HG03103 (cell line): ENCODE measurements at regions not wholly inside any gene's neighbourhood (a gene's known extent, or its start where the extent isn't known, plus 50 kb on each side); places are given as distances from the start of the nearest gene placed in this dataset.
"Not testable (repeated sequence)": the region's sequence is repeated elsewhere in the genome, so short reads cannot be mapped to it uniquely, and the experiment has no call there.

Experiments used
- ATAC-seq: cut with Tn5 transposase; IDR thresholded peaks from one replicate; pipeline ENCODE4 v1.9.1; 2021; ENCODE audit warnings: low read depth; ENCODE audit not compliant: unreplicated experiment

DNA sequence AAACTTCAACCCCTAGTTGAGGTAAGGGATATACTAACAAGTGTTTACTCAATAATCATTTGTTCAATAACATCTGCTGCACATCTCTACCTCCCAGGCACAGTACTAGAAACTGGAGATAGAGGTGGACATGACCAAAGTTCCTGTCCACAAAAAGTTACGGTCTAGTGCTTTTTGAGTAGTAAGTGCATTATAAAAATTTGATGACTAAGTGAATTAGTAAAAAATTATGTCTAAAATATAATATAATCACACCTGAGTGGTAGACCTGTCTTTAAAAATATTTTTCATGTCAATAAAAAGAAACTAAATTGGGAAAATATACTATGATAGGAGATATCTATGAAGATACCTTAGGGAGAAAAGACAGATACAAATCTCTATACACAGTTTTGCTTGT lies 121.5 kb upstream of the FHIT start:
- no peak for ATAC-seq

DNA sequence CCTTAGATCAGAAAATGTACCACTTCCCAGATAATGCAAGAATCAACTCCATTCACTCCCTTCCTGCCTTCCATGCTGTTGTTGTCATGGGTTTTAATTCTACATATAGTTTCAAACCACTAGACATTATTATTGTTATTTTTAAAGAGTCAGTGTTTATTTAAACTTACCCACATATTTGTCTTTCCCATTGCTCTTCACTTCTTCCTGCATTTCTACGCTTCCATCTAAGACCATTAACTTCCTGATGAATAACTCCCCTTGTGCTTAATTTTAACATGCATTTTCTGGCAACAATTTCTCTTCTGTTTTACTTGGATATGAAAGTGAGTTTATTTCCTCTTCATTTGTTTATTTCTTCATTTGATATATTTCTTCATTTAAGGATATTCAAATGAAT lies 127.1 kb upstream of the FHIT start:
- ATAC-seq = no peak

DNA sequence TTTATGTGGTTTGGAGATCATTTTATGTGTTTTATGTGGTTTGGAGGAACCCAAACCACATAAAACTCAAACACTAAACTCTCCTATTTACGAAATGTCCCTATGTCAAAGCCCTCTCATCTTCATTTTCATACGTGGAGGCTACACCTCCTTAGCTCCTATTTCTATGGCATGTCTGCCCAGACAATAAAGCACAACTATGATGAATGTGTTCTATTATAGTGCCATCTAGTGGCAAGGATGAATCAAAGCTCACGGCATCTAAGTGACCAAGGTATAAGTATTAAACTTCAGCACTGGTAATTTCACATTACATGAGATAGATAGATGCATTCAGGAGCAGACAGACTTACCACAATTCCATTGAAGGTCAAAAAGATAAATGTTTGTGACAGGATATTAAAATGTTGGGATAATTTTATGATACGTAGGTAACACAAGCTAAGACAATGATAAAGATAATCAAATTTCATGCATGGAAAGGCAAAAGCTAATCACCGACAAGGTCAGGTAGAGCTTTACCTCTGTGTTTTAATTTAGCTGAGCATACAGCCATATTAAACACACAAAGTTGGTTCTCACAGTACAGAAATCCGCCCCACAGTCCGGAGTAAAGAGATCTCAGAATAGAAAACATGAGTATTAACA lies 130.6 kb upstream of the FHIT start:
- peak; percentile 92 for ATAC-seq

DNA sequence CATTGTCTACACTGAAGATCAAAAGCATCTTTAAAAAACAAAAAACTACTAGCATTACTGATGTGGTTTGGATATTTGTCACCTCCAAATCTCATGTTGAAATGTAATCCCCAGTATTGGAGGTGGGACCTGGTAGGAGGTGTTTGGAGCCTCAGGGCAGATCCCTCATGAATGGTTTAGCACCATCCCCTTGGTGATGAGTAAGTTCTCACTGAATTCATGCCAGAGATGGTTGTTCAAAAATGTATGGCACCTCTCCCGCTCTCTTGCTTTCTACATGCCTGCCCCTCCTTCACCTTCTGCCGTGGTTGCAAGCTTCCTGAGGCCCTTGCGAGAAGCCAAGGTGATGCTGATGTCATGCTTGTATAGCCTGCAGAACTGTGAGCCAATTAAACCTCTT lies 136.6 kb upstream of the FHIT start:
- no peak for ATAC-seq

DNA sequence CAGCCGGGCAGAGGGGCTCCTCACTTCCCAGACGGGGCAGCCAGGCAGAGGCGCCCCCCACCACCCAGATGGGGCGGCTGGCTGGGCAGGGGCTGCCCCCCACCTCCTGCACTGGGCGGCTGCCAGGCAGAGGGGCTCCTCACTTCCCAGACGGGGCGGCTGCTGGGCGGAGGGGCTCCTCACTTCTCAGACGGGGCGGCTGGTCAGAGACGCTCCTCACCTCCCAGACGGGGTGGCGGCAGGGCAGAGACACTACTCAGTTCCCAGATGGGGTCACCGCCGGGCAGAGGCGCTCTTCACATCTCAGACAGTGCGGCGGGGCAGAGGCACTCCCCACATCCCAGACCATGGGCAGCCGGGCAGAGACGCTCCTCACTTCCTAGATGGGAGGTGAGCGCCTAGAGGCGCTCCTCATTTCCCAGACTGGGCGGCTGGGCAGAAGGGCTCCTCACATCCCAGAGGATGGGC lies 142.3 kb upstream of the FHIT start:
- ATAC-seq = not testable (repeated sequence)

DNA sequence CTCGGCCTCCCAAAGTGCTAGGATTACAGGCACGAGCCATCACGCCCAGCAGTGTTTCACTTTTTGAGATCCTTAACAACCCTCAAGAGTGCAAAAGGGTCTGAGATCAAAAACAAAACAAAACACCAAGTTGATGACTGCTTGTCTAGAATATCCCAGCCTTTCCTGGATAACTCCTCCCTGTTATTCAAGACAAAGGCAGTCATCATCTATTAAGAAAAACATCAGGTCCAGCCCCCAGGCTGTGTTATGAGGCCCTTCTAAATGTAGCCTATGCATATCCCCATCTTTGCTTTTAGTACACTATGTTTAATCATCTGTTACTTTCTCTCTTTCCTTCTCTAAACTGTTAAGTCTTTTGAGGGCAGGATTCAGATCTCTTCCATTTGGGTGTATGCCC lies 150.1 kb upstream of the FHIT start:
- ATAC-seq = no peak

DNA sequence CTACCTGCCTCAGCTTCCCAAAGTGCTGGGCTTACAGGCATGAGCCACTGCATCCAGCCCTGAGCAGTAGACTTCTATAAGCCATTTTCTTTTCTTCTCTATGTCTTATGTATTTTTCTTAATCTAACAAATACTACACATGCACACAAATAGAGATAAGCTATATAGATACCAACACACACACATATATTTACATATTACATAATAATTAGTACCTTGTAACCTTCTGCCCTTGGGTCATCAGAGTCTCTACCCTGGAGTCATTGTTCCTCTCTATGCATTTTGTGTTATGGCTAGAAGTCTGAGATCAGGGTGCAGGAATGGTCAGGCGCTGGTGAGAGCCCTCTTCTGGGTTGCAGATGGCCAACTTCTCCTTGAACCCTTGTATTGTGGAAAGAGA lies 154.0 kb upstream of the PTPRG start:
- ATAC-seq = no peak

DNA sequence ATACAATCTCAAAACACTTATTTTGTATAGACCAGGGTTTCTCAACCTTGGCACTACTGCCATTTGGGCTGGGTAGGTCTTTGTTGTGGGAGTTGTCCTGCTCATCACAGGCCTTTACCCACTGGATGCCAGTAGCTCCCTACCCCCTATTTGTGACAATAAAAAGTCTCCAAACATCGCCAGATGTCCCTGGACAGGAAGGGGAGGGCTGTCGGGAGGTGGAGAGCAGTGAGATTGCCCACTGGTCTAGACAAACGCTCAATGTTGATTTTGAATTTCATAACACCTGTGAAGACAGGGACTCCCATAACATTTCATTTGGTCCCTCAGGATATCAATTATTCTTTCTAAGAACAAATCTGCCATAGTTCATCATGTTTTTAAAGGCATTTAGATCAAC lies 151.7 kb upstream of the PTPRG start:
- no peak for ATAC-seq

DNA sequence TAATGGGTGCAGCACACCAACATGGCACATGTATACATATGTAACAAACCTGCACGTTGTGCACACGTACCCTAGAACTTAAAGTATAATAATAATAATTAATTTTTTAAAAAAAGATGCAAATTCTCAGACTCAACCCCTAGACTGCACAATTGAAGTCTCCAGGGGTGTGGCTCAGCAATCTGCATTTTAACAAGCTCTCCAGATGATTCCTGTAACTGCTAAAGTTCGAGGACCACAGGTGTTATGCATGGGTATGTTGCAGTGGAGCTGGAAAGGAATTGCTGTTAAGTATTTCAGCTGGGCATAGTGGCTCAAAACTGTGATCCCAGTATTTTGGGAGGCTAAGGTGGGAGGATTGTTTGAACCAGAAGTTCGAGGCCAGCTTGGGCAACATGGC lies 151.0 kb upstream of the PTPRG start:
- ATAC-seq = not testable (repeated sequence)

DNA sequence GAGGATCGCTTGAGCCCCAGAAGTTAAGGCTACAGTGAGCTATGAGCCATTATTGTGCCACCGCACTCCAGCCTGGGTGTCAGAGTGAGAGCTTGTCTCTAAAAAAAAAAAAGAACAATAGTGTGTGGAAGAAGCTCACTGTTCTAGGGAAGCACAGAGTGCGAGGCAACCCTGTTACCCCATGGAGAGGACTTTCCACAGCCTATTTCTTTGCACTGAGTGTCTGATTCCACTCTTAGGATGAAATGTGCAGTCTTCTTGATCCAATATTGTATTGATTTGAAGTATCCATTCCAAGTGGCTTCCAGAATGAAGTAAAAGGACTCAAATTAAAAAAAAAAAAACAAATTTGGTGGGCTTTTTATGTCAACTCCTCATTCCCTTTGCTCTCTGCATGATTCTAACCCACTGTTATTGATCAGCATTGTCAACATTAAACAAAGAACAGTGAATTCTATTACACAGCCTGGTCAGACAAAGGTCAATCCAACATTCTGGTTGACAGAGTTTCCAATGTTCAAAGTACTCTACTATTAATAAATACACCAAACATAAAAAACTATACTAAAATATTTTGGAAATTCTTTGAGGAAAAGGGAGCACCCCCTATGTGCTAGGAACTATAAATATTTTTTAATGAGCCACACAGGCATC lies 150.2 kb upstream of the PTPRG start:
- no peak for ATAC-seq

DNA sequence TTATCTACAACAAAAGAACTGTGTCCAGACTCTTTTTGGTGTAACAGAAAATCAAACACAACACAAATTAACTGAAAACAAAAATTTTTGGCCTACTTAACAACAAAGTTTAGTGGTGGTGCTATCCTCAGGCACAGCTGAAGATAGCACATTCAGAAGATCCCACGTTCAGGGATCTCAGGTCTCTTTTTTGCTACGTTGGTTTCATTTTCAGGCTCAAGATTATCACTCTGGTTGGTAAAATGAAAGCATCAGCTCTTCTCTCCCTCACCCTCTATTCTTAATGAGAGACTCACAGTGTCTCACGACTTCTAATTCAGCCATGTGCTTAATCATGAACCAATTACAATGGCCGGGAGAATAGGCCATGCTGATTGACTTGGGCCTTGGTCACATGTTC lies 146.9 kb upstream of the PTPRG start:
- ATAC-seq = no peak

DNA sequence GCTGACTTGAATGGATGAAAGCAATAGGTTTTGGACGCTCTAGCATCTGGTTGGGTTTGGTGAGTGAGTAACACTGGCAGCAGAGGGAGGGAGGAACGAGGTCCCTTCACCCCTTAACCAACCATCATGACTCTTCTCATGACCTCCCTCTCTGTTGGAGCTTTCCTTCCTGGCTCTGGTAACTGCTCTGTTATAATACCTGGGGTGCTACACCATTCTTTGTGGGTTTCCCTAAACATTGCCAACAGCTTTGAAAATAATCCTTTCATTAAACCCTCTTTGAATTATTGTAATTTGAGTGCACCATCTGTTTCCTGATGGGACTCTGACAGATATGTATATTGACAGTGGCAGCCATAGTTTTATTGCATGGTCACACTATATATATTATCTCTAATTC lies 146.2 kb upstream of the PTPRG start:
- ATAC-seq = no peak

DNA sequence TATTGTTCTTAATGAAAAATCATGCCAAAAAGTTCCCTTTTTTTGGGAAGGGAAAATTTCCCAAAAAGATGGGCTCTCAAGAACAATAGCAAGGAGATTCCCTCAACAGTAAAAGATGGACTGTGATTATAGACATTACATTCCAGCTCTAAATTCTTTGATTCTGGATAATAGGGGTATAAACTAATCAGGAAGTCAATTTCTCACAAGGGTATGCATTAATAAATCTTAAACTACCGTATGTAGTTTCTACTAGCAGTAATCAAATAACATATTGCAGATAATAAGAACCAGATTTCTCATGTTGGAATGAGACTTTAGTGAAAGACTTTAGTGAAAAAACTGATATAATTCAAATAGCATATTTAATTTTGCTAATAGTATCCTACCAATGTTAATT lies 144.8 kb upstream of the PTPRG start:
- ATAC-seq = no peak

DNA sequence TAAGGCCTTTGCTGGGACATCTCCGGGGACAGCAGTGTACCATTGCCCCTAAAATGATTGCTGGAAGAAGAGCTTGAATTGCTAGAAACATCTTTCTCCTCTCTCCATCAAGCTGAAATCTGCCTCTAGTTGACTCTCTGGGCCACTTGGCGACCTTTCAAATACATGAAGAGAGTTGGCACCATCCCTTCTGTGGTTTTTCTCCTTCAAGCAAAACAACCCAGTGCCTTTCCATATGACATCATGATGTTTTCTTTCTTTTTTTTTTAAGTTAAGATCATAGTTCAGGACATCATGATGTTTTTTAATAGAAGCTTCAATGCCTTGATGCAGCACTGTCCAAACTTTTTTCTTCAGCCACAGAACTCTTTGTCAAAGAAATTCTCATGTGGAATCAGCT lies 144.0 kb upstream of the PTPRG start:
- ATAC-seq = no peak

DNA sequence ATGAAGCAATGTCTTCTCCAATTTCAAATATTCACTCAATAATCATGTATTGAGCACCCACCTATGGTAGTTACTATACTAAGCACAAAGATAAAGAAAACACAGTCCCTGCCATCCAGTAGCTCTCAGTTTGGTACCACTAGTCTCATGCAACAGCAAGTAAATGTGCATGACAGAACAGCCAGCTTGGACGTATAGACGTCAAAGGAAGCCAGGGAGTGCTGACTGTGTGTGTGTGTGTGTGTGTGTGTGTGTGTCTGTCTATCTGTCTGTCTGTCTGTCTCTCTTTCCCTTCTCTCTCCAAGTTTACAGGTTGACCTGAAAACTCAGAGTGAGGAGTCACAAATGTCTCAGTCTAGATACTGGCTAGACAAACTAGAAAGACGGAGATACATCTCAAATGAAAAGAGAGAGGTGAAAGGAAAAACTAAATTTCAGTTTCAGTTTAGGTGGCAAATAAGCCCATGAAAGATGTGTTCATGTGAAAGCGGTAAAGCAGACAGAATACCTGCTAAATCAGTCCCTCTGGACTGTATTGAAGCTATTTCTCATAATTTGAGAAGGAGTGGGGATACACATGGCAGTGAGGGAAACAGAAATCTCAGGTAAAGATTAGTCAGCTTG lies 141.1 kb upstream of the PTPRG start:
- no peak for ATAC-seq

DNA sequence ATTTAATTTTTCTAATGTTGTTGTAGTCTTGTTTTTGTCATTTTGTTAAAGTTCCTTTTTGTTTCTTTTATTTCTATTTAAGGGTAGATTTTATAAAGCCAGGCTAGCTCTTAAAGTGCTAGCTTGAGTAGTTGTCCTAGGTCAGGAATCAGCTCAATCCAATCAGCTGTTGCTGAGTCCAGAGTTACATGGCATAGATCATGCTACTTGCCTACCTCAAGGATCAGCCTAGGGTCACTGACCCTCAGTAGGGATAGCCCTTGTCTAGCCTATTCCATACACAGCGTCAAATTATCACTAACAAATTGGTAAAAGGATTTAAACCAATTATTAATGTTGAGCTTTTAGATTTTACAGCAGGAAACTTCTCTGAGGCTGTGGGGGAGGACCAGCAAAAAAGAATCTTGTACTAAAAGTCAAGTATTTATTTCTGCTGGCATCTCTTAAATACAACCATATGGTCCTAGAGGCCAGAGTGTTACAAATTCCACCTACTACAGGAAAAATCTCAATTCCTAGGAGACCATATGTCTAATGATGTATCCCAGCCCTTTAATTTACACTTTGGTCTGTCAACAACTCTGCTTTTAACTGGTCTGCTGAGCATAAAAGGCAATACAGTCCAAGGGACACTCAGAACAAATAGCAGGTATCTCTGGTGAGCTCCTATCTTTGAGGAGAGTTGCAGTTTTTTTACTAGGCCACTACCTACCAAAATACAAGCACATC lies 138.3 kb upstream of the PTPRG start:
- ATAC-seq = no peak

DNA sequence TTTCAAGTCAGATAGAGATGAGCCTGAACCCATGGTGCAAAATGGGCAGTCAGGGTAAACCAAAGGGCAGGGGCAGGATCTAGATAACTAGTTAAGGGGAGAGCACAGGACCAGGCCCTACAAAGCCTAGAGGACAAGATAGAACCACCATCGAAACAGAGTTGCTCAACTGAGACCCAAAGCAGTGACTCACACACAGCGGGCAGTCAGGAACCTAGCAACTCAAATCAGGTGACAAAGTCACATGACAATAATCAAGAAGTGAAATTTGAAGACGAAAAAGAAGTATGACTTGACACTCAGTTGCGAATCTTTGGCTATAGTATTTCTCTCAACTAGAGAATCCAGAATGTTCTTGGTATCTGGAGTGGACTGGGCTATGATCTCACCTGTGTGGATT lies 136.0 kb upstream of the PTPRG start:
- ATAC-seq = no peak

DNA sequence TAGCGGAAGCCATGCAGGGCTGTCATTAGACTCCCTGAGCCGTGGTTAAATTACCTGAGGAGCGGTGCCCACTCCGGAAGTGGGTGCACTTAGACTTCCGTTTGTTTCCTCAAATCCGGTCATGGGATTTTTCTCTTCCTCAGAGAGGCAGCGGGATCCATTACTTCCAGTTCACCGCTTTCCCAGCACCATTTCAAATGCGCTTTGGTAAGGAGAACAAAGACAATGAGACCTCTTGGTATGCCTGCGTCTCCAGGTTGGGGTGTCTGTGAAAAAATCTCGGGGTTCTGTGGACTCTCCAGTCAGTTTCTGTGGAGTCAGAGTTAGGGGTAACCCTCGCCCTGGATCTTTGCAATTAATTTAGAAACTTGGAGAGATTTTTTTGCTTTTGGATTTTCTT lies 132.3 kb upstream of the PTPRG start:
- no peak for ATAC-seq

DNA sequence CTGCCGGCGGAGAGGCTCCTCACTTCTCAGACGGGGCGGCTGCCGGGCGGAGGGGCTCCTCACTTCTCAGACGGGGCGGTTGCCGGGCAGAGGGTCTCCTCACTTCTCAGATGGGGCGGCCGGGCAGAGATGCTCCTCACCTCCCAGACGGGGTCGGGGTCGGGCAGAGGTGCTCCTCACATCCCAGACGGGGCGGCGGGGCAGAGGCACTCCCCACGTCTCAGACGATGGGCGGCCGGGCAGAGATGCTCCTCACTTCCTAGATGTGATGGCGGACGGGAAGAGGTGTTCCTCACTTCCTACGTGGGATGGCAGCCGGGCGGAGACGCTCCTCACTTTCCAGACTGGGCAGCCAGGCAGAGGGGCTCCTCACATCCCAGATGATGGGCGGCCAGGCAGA lies 126.5 kb upstream of the PTPRG start:
- not testable (repeated sequence) for ATAC-seq

DNA sequence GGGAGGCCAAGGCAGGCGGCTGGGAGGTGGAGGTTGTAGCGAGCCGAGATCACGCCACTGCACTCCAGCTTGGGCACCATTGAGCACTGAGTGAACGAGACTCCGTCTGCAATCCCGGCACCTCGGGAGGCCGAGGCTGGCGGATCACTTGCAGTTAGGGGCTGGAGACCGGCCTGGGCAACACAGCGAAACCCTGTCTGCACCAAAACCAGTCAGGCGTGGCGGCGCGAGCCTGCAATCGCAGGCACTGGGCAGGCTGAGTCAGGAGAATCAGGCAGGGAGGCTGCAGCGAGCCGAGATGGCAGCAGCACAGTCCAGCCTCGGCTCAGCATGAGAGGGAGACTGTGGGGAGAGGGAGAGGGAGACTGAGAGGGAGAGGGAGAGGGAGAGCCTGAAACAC lies 126.0 kb upstream of the PTPRG start:
- not testable (repeated sequence) for ATAC-seq
